ENCODE measurements at regions not wholly inside any gene's neighbourhood (a gene's known extent, or its start where the extent isn't known, plus 50 kb on each side); places are given as distances from the start of the nearest gene placed in this dataset.

DNA sequence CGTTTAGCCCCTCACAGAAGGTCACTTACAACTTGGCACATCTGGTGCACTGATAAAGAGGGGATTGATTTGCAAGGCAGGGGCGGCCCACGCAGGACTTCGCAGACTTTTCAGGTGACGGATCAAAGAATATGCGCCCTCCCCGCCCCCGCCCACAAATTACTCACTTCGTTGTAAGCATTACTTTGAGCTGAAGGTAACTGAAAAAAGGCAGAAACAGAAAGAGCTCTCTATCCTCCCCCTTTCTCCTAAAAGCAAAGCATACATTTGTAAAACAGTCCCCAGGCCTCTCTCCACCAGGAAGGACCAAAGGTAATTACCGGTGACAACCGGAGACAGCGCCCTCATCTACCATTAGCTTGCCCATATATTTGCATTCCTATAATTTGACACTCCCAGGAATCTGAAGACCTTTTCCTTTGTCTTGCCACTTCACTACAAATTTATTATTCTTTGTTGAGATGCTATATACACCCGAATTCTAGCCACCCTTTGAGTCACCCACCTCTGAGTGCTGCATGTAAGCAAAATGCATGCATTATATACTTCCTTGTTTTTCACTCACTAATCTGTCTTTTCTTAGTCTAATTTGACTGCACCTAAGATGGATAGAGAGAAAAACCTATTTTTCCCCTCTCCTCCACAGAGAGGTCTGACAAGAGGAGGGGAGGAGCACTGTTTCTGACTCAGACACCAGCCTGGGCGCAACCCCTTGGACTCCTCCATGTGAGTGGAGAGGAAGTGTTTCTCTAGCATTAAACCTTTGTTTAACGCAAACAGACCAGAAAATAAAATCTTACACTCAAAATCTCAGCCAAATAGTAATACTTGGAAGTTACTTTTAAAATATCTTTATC, 74.7 kb upstream of the SPIN1 start:
- intact Hi-C loops (cut with micrococcal nuclease; ENCODE audit: unreplicated experiment), result no loop called here

DNA sequence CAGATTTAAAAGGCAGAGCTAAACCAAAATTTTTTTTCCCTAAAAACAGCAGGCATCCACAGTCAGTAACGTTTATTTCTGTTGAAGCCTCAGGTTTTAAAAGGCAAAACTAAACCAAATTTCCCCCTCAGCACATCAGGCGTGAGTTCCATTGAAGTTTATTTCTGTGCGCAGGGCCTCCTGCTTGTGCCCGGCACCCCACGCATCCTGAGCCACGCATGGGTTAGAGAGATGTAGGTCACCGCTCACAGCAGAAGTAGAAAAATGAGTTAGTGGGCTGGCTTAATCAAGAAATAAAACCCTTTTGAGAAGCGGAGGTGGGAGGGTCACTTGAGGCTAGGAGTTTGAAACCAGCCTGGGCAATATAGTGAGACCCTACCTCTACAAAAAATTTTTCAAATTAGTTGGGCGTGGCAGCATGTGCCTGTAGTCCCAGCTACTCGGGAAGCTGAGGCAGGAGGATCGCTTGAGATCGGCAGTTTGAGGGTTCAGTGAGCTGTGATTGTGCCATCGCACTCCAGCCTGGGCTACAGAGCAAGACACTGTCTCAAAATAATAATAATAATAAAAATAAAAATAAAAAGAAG, 75.6 kb upstream of the SPIN1 start:
- POLR2A ChIA-PET (ENCODE audit: low non-redundant PET), result no interaction called here
- Histone ChIP-seq H3K27me3 (replicated peaks; ENCODE audit: insufficient read depth, low read depth, low read length, poor library complexity) (no peaks in the 10 kb centered on the region), H3K4me1 (ENCODE audit: insufficient read depth, low read length, poor library complexity, severe bottlenecking) (no peaks in the 10 kb centered on the region), H3K27ac (ENCODE audit: low read depth, low read length, poor library complexity, severe bottlenecking) (no peak overlapping the region), H3K36me3 (ENCODE audit: insufficient read depth, low read length, poor library complexity, severe bottlenecking) (no peaks in the 10 kb centered on the region), H3K4me3 (ENCODE audit: low read depth, low read length, poor library complexity, severe bottlenecking) (no peak overlapping the region), H3K9me3 (ENCODE audit: low read depth, low read length, poor library complexity, severe bottlenecking) (no peaks in the 10 kb centered on the region)
- no TSS peak for BruUV-seq (replicated peaks)
- no peak for DNase-seq (ENCODE audit: low spot score)
- intact Hi-C loops (cut with micrococcal nuclease; ENCODE audit: unreplicated experiment), result no loop called here
- CTCF ChIA-PET, result interaction anchor here (0.5 kb wide), 1 partner anchor 36 kb away, joined by 7 read pairs; no protein-coding TSS in a partner anchor
- TF ChIP-seq, protein P1, sequence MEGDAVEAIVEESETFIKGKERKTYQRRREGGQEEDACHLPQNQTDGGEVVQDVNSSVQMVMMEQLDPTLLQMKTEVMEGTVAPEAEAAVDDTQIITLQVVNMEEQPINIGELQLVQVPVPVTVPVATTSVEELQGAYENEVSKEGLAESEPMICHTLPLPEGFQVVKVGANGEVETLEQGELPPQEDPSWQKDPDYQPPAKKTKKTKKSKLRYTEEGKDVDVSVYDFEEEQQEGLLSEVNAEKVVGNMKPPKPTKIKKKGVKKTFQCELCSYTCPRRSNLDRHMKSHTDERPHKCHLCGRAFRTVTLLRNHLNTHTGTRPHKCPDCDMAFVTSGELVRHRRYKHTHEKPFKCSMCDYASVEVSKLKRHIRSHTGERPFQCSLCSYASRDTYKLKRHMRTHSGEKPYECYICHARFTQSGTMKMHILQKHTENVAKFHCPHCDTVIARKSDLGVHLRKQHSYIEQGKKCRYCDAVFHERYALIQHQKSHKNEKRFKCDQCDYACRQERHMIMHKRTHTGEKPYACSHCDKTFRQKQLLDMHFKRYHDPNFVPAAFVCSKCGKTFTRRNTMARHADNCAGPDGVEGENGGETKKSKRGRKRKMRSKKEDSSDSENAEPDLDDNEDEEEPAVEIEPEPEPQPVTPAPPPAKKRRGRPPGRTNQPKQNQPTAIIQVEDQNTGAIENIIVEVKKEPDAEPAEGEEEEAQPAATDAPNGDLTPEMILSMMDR (conservative IDR thresholded peaks at IDR 0.05; ENCODE audit: low read depth, low read length), result no peak
- TF ChIP-seq EZH2 (IDR thresholded peaks at IDR 0.05; ENCODE audit: borderline replicate concordance, low read depth, low read length, poor library complexity, severe bottlenecking), result no peak

More for the DNA sequence above, 74.7 kb upstream of the SPIN1 start:
- H3K36me3 ChIP-seq (ENCODE audit: insufficient read depth, low read length, poor library complexity, severe bottlenecking), result no peaks in the 10 kb centered on the region
- H3K27ac ChIP-seq (ENCODE audit: low read depth, low read length, poor library complexity, severe bottlenecking), result no peak overlapping the region
- CTCF ChIA-PET, result no interaction called here
- H3K4me1 ChIP-seq (ENCODE audit: insufficient read depth, low read length, poor library complexity, severe bottlenecking), result no peaks in the 10 kb centered on the region
- H3K9me3 ChIP-seq (ENCODE audit: low read depth, low read length, poor library complexity, severe bottlenecking), result no peaks in the 10 kb centered on the region
- no TSS peak for BruUV-seq (replicated peaks)
- TF ChIP-seq, protein P1 (conservative IDR thresholded peaks at IDR 0.05; ENCODE audit: low read depth, low read length), result no peak
- TF ChIP-seq EZH2 (IDR thresholded peaks at IDR 0.05; ENCODE audit: borderline replicate concordance, low read depth, low read length, poor library complexity, severe bottlenecking), result no peak
- DNase-seq (ENCODE audit: low spot score), result no peak
- POLR2A ChIA-PET (ENCODE audit: low non-redundant PET), result no interaction called here
- H3K4me3 ChIP-seq (ENCODE audit: low read depth, low read length, poor library complexity, severe bottlenecking), result no peak overlapping the region
- no peaks in the 10 kb centered on the region for H3K27me3 ChIP-seq (replicated peaks; ENCODE audit: insufficient read depth, low read depth, low read length, poor library complexity)

DNA sequence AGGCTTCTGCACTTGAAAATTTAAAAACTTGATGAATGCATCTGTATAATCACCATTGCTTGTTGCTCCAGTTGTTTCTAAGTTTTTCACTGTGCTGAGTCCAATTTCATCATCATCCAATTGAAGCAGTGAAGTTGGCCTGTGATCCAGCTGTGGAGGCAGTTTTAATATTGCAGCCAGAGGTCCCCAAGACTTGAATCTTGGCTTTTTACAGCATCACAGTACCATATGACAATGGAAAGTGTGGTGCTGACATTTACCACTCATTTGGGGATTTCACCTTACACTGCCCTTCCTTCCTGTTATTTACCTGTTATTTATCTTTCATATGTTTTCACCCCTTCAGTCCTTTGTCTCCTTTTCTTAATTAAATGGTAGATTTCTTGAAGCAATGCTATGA, 76.2 kb upstream of the SPIN1 start:
- Histone ChIP-seq H3K9me3 (ENCODE audit: low read depth, low read length, poor library complexity, severe bottlenecking) (no peaks in the 10 kb centered on the region), H3K4me3 (ENCODE audit: low read depth, low read length, poor library complexity, severe bottlenecking) (no peak overlapping the region), H3K27ac (ENCODE audit: low read depth, low read length, poor library complexity, severe bottlenecking) (no peak overlapping the region), H3K27me3 (replicated peaks; ENCODE audit: insufficient read depth, low read depth, low read length, poor library complexity) (no peaks in the 10 kb centered on the region), H3K4me1 (ENCODE audit: insufficient read depth, low read length, poor library complexity, severe bottlenecking) (no peaks in the 10 kb centered on the region), H3K36me3 (ENCODE audit: insufficient read depth, low read length, poor library complexity, severe bottlenecking) (no peaks in the 10 kb centered on the region)
- no peak for DNase-seq (ENCODE audit: low spot score)
- ChIA-PET CTCF (interaction anchor here (0.5 kb wide), 1 partner anchor 37 kb away, joined by 7 read pairs; no protein-coding TSS in a partner anchor), POLR2A (ENCODE audit: low non-redundant PET) (no interaction called here)
- intact Hi-C loops (cut with micrococcal nuclease; ENCODE audit: unreplicated experiment), result no loop called here
- no peak for TF ChIP-seq EZH2 (IDR thresholded peaks at IDR 0.05; ENCODE audit: borderline replicate concordance, low read depth, low read length, poor library complexity, severe bottlenecking)
- TF ChIP-seq, protein P1 (conservative IDR thresholded peaks at IDR 0.05; ENCODE audit: low read depth, low read length), result no peak
- BruUV-seq (replicated peaks), result no TSS peak
